ENCODE measurements at regions not wholly inside any gene's neighbourhood (a gene's known extent, or its start where the extent isn't known, plus 50 kb on each side); places are given as distances from the start of the nearest gene placed in this dataset.

DNA sequence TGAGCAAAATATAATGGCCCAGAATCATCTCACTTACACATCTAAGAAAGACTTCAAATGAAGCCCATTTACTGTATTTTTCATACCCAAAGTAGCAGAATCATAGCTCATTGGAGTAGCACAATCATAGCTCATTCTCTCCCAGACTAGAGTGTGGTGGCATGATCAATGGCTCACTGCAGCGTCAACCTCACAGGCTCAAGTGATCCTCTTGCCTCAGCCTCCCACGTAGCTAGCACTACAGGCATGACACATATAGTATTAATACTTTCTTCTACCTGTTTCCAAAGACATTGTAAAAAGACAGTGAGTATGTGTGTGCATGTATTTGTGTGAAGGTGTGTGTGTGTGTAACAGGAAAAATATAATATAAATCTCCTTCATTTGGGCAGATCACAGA is 1247.9 kb upstream of the ACO1 start (continued):
- TF ChIP-seq NFIC (IDR thresholded peaks at IDR 0.05; ENCODE audit: low read depth, low read length) (no peak), EGR1 (IDR thresholded peaks at IDR 0.05; ENCODE audit: borderline replicate concordance in 1 of 2, low read depth in 2 of 2, low read length in 2 of 2) (no peak), NR2C1 (IDR thresholded peaks at IDR 0.05) (no peak), TCF3 (IDR thresholded peaks at IDR 0.05; ENCODE audit: borderline replicate concordance, insufficient read depth, low read depth, low read length) (no peak)
- TF ChIP-seq, protein P1, sequence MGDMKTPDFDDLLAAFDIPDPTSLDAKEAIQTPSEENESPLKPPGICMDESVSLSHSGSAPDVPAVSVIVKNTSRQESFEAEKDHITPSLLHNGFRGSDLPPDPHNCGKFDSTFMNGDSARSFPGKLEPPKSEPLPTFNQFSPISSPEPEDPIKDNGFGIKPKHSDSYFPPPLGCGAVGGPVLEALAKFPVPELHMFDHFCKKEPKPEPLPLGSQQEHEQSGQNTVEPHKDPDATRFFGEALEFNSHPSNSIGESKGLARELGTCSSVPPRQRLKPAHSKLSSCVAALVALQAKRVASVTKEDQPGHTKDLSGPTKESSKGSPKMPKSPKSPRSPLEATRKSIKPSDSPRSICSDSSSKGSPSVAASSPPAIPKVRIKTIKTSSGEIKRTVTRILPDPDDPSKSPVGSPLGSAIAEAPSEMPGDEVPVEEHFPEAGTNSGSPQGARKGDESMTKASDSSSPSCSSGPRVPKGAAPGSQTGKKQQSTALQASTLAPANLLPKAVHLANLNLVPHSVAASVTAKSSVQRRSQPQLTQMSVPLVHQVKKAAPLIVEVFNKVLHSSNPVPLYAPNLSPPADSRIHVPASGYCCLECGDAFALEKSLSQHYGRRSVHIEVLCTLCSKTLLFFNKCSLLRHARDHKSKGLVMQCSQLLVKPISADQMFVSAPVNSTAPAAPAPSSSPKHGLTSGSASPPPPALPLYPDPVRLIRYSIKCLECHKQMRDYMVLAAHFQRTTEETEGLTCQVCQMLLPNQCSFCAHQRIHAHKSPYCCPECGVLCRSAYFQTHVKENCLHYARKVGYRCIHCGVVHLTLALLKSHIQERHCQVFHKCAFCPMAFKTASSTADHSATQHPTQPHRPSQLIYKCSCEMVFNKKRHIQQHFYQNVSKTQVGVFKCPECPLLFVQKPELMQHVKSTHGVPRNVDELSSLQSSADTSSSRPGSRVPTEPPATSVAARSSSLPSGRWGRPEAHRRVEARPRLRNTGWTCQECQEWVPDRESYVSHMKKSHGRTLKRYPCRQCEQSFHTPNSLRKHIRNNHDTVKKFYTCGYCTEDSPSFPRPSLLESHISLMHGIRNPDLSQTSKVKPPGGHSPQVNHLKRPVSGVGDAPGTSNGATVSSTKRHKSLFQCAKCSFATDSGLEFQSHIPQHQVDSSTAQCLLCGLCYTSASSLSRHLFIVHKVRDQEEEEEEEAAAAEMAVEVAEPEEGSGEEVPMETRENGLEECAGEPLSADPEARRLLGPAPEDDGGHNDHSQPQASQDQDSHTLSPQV (IDR thresholded peaks at IDR 0.05), result no peak

DNA sequence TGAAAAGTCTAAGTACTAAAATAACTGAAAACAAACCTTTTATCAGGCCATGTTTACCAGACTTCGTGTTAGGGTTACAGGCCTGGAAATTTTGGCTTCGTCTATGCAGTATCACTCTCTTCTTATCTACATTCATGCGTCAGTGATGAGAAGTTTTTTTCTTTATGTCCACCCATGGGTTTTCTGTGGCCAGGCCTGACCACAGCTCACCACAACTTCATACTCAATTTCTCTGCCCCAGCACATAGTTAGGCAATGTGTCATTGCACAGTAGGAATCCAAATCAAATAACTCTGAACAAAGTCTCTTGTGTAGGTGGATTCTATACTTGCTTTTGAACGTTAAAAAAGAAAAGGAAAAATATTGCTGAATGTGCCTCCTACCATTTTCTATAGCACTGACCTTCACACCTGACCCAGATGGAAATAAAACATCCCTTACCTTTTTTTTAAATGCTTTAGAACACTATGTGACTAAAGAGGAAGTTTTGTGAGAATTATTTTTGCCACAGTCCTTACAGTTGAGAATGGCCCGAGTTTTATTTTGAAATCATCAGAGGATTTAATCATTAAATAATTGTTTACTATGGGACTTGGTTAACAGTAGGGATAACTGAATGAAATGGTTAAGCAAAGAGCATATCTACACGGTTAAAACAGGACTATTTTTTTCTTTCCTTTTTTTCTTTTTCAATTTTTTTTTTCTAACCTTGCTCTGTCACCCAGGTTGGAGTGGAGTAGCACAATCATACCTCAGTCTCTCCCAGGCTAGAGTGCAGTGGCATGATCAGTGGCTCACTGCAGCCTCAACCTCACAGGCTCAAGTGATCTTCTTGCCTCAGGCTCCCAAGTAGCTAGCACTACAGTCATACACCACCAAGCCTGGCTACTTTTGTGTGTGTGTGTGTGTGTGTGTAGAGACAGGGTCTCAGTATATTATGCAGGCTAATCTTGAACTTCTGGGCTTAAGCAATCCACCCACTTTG is 1247.0 kb upstream of the ACO1 start:
- CTCF ChIA-PET, result no interaction called here
- Histone ChIP-seq H3K4me2 (ENCODE audit: control insufficient read depth, insufficient read depth) (no peak overlapping the region), H3K4me3 (no peak overlapping the region), H2AFZ (ENCODE audit: control insufficient read depth, low read depth, low read length) (no peak overlapping the region), H3K27me3 (replicated peaks in 1 of 2; ENCODE audit: control insufficient read depth in 2 of 2, insufficient read depth in 2 of 2, low read length in 1 of 2) (no peaks in the 10 kb centered on the region), H3K79me2 (ENCODE audit: control insufficient read depth, insufficient read depth, low read length) (no peaks in the 10 kb centered on the region), H3K4me1 (ENCODE audit: control insufficient read depth, insufficient read depth, low read length) (no peaks in the 10 kb centered on the region), H3K9me3 (replicated peaks; ENCODE audit: control insufficient read depth, insufficient read depth, low read length) (no peaks in the 10 kb centered on the region), H3K27ac (ENCODE audit: control insufficient read depth, insufficient read depth) (no peak overlapping the region), H3K36me3 (ENCODE audit: control insufficient read depth in 2 of 2, insufficient read depth in 2 of 2, low read length in 1 of 2) (no peaks in the 10 kb centered on the region), H4K20me1 (ENCODE audit: control insufficient read depth, insufficient read depth) (no peaks in the 10 kb centered on the region), H3K9ac (ENCODE audit: control insufficient read depth, insufficient read depth, low read length) (no peak overlapping the region)
- DNase-seq (ENCODE audit: low read depth, low spot score), result no peak
- intact Hi-C loops (cut with micrococcal nuclease; ENCODE audit: unreplicated experiment), result no loop called here
- BruUV-seq (replicated peaks), result no TSS peak
- TF ChIP-seq MTA3 (IDR thresholded peaks at IDR 0.05; ENCODE audit: borderline replicate concordance, low read length), result no peak
- no peak for TF ChIP-seq PAX5 (IDR thresholded peaks at IDR 0.05; ENCODE audit: borderline replicate concordance, low read depth, low read length)
- TF ChIP-seq DPF2 (IDR thresholded peaks at IDR 0.05), result no peak
- no peak for TF ChIP-seq CREM (IDR thresholded peaks at IDR 0.05; ENCODE audit: low read depth)
- TF ChIP-seq FOXK2 (IDR thresholded peaks at IDR 0.05), result no peak
- TF ChIP-seq POU2F2 (IDR thresholded peaks at IDR 0.05; ENCODE audit: borderline replicate concordance, low read depth, low read length), result no peak
- TF ChIP-seq IKZF2 (IDR thresholded peaks at IDR 0.05), result no peak
- TF ChIP-seq POLR2AphosphoS2 (IDR thresholded peaks at IDR 0.05; ENCODE audit: low read depth, low read length), result no peak
- no peak for TF ChIP-seq BCL11A (IDR thresholded peaks at IDR 0.05; ENCODE audit: low read depth, low read length)
- RAD21 ChIA-PET (ENCODE audit: unreplicated experiment), result no interaction called here
- POLR2A ChIA-PET, result no interaction called here
- SMC1A ChIA-PET (ENCODE audit: uncharacterized antibody, unreplicated experiment), result interaction anchor here (1.0 kb wide), 1 partner anchor 11 kb away, joined by 3 read pairs; no protein-coding TSS in a partner anchor
- FAIRE-seq, result no peak
- in situ Hi-C loops (cut with MboI), result no loop called here
- 27% methylated on average over 6 of the region's 6 CpGs for WGBS (ENCODE audit: insufficient coverage, insufficient replicate concordance, low lambda C conversion rate, missing lambda C conversion rate)
- peak; percentile 36 for ATAC-seq
